HK-2 (cell line): ENCODE measurements at regions not wholly inside any gene's neighbourhood (a gene's known extent, or its start where the extent isn't known, plus 50 kb on each side); places are given as distances from the start of the nearest gene placed in this dataset.
A peak's percentile ranks its signal among the peaks of the same experiment; 100 is the strongest.
"Not testable (repeated sequence)": the region's sequence is repeated elsewhere in the genome, so short reads cannot be mapped to it uniquely, and the experiment has no call there.

ENCODE experiments used
- DNase-seq: peaks from one replicate; pipeline ENCODE4 v3.0.0-alpha.2; 2018; ENCODE audit not compliant: unreplicated experiment

- DNase-seq = no peak
Measured at GRCh38 chr1:102365071-102365470, 368.3 kb upstream of the OLFM3 start.

- DNase-seq = no peak
Measured at GRCh38 chr1:102336602-102337001, 339.9 kb upstream of the OLFM3 start.

GRCh38 chr1:102318104-102318806 lies 321.5 kb upstream of the OLFM3 start:
- no peak for DNase-seq

GRCh38 chr1:102315096-102315495 lies 318.4 kb upstream of the OLFM3 start:
- DNase-seq = no peak

GRCh38 chr1:102296116-102296515 lies 299.4 kb upstream of the OLFM3 start:
- no peak for DNase-seq

GRCh38 chr1:102282955-102283354 lies 286.2 kb upstream of the OLFM3 start:
- DNase-seq = no peak

GRCh38 chr1:102262994-102263393 lies 266.3 kb upstream of the OLFM3 start:
- DNase-seq = no peak

- DNase-seq = no peak
Measured at GRCh38 chr1:102252731-102253505, 256.2 kb upstream of the OLFM3 start.

- no peak for DNase-seq
Measured at GRCh38 chr1:102241431-102242338, 245.0 kb upstream of the OLFM3 start.

GRCh38 chr1:102239247-102239646 lies 242.5 kb upstream of the OLFM3 start:
- DNase-seq = no peak

- no peak for DNase-seq
Measured at GRCh38 chr1:102234753-102235359, 238.1 kb upstream of the OLFM3 start.

- DNase-seq = no peak
Measured at GRCh38 chr1:102219463-102219862, 222.7 kb upstream of the OLFM3 start.

GRCh38 chr1:102210891-102211290 lies 214.2 kb upstream of the OLFM3 start:
- not testable (repeated sequence) for DNase-seq

- peak; percentile 12 for DNase-seq
Measured at GRCh38 chr1:102191723-102192122, 195.0 kb upstream of the OLFM3 start.

- no peak for DNase-seq
Measured at GRCh38 chr1:102190429-102190828, 193.7 kb upstream of the OLFM3 start.

GRCh38 chr1:102186536-102186935 lies 189.8 kb upstream of the OLFM3 start:
- DNase-seq = no peak

GRCh38 chr1:102185260-102185659 lies 188.5 kb upstream of the OLFM3 start:
- no peak for DNase-seq

- no peak for DNase-seq
Measured at GRCh38 chr1:102184477-102184876, 187.8 kb upstream of the OLFM3 start.

- DNase-seq = no peak
Measured at GRCh38 chr1:102183711-102184110, 187.0 kb upstream of the OLFM3 start.

- DNase-seq = no peak
Measured at GRCh38 chr1:102182603-102183260, 186.0 kb upstream of the OLFM3 start.

- DNase-seq = no peak
Measured at GRCh38 chr1:102181341-102181740, 184.6 kb upstream of the OLFM3 start.
